Neural progenitor cell (in vitro differentiated cells): ENCODE measurements at regions not wholly inside any gene's neighbourhood (a gene's known extent, or its start where the extent isn't known, plus 50 kb on each side); places are given as distances from the start of the nearest gene placed in this dataset.

Source experiments
- EZH2 ChIP-seq: fragments of 200-600 bp; sonication (generic); IDR thresholded peaks from 2 replicates; pipeline ENCODE4 v1.6.1; 2017; ENCODE audit warnings: antibody characterized with exemption, mild to moderate bottlenecking, moderate library complexity
- TF ChIP-seq, protein P1 (sequence below): fragments of 200-600 bp; sonication (generic); IDR thresholded peaks from 2 replicates; pipeline ENCODE4 v1.5.1; 2017; ENCODE audit warnings: antibody characterized with exemption, mild to moderate bottlenecking

DNA sequence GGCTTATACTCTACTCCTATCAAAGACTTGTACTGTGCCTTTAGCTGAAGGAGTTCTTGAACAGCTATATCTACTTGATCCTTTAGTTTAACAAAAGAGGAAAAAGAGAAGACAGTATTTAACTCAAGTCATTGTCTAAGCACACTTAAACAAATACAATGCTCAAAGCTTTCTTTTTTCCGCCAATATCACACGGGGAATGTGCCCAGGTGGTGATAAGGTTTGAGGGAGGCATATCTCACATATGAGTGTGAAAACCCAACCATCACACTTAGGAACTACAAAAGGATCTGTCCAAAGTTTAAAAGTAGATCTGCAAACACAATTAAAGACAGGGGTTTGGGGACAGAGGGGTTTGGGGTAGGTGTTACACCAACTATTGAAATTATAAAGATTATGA lies 59.0 kb upstream of the SLC30A10 start:
- TF ChIP-seq, protein P1, sequence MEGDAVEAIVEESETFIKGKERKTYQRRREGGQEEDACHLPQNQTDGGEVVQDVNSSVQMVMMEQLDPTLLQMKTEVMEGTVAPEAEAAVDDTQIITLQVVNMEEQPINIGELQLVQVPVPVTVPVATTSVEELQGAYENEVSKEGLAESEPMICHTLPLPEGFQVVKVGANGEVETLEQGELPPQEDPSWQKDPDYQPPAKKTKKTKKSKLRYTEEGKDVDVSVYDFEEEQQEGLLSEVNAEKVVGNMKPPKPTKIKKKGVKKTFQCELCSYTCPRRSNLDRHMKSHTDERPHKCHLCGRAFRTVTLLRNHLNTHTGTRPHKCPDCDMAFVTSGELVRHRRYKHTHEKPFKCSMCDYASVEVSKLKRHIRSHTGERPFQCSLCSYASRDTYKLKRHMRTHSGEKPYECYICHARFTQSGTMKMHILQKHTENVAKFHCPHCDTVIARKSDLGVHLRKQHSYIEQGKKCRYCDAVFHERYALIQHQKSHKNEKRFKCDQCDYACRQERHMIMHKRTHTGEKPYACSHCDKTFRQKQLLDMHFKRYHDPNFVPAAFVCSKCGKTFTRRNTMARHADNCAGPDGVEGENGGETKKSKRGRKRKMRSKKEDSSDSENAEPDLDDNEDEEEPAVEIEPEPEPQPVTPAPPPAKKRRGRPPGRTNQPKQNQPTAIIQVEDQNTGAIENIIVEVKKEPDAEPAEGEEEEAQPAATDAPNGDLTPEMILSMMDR = no peak
- no peak for TF ChIP-seq EZH2
